WTC11 (cell line): ENCODE measurements at regions not wholly inside any gene's neighbourhood (a gene's known extent, or its start where the extent isn't known, plus 50 kb on each side); places are given as distances from the start of the nearest gene placed in this dataset.

Experiments used
- MXD4 ChIP-seq: fragments of 250-450 bp; sonication (Bioruptor Pico); IDR thresholded peaks from 2 replicates; pipeline ENCODE4 v1.8.0; 2021; ENCODE audit warnings: mild to moderate bottlenecking, moderate library complexity, borderline replicate concordance
- MYBL2 ChIP-seq: sonication (generic); formaldehyde crosslinking; IDR thresholded peaks from 2 replicates; pipeline ENCODE4 v1.8.1; 2023; ENCODE audit warnings: mild to moderate bottlenecking, moderate library complexity, missing genetic modification reagents
- NFATC4 ChIP-seq: fragments of 250-450 bp; sonication (Bioruptor Pico); IDR thresholded peaks from 2 replicates; pipeline ENCODE4 v1.9.0; 2021; ENCODE audit warnings: mild to moderate bottlenecking
- SMAD3 ChIP-seq: sonication (generic); formaldehyde crosslinking; IDR thresholded peaks from 2 replicates; pipeline ENCODE4 v1.8.0; 2022; ENCODE audit warnings: missing genetic modification reagents, mild to moderate bottlenecking, borderline replicate concordance
- SMAD4 ChIP-seq: sonication (generic); formaldehyde crosslinking; IDR thresholded peaks from 2 replicates; pipeline ENCODE4 v1.8.0; 2022; ENCODE audit warnings: mild to moderate bottlenecking, missing genetic modification reagents
- TF ChIP-seq, protein P1 (sequence below): sonication (generic); formaldehyde crosslinking; IDR thresholded peaks from 2 replicates; pipeline ENCODE4 v1.8.0; 2023; ENCODE audit warnings: missing genetic modification reagents, mild to moderate bottlenecking, borderline replicate concordance
- TF ChIP-seq, protein P2 (sequence below): fragments of 250-450 bp; sonication (Bioruptor Pico); IDR thresholded peaks from 2 replicates; pipeline ENCODE4 v1.9.0; 2021; ENCODE audit warnings: mild to moderate bottlenecking
- TF ChIP-seq, protein P3 (sequence below): fragments of 250-450 bp; sonication (Bioruptor Pico); IDR thresholded peaks from 2 replicates; pipeline ENCODE4 v1.9.0; 2021; ENCODE audit warnings: mild to moderate bottlenecking, borderline replicate concordance
- TF ChIP-seq, protein P4 (sequence below): sonication (generic); formaldehyde crosslinking; IDR thresholded peaks from 2 replicates; pipeline ENCODE4 v1.8.1; 2023; ENCODE audit warnings: mild to moderate bottlenecking, missing genetic modification reagents, borderline replicate concordance
- TF ChIP-seq, protein P5 (sequence below): sonication (generic); formaldehyde crosslinking; IDR thresholded peaks from 2 replicates; pipeline ENCODE4 v1.8.0; 2023; ENCODE audit warnings: mild to moderate bottlenecking, missing genetic modification reagents

DNA sequence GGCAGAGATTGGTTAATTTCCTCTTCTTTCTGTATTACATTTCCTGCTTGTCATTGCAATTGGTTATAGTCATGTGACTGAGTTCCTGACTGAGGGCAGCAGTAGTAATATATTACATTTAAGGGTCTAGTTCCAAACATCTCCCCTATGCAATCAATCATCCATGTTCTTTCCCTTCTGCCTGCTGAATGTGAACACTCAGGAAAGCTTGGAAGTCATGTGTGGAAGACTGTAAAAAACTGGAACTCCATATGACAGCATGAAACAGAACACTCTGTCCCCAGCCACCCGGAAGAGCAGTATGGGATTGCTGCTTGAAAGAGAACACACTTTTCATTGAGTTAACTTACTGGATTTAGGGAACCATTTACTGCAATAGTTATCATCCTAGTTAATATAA is 459.7 kb upstream of the SEMA3A start (continued):
- TF ChIP-seq, protein P1, sequence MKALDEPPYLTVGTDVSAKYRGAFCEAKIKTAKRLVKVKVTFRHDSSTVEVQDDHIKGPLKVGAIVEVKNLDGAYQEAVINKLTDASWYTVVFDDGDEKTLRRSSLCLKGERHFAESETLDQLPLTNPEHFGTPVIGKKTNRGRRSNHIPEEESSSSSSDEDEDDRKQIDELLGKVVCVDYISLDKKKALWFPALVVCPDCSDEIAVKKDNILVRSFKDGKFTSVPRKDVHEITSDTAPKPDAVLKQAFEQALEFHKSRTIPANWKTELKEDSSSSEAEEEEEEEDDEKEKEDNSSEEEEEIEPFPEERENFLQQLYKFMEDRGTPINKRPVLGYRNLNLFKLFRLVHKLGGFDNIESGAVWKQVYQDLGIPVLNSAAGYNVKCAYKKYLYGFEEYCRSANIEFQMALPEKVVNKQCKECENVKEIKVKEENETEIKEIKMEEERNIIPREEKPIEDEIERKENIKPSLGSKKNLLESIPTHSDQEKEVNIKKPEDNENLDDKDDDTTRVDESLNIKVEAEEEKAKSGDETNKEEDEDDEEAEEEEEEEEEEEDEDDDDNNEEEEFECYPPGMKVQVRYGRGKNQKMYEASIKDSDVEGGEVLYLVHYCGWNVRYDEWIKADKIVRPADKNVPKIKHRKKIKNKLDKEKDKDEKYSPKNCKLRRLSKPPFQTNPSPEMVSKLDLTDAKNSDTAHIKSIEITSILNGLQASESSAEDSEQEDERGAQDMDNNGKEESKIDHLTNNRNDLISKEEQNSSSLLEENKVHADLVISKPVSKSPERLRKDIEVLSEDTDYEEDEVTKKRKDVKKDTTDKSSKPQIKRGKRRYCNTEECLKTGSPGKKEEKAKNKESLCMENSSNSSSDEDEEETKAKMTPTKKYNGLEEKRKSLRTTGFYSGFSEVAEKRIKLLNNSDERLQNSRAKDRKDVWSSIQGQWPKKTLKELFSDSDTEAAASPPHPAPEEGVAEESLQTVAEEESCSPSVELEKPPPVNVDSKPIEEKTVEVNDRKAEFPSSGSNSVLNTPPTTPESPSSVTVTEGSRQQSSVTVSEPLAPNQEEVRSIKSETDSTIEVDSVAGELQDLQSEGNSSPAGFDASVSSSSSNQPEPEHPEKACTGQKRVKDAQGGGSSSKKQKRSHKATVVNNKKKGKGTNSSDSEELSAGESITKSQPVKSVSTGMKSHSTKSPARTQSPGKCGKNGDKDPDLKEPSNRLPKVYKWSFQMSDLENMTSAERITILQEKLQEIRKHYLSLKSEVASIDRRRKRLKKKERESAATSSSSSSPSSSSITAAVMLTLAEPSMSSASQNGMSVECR (CRISPR knock-in tag), result no peak
- TF ChIP-seq, protein P2, sequence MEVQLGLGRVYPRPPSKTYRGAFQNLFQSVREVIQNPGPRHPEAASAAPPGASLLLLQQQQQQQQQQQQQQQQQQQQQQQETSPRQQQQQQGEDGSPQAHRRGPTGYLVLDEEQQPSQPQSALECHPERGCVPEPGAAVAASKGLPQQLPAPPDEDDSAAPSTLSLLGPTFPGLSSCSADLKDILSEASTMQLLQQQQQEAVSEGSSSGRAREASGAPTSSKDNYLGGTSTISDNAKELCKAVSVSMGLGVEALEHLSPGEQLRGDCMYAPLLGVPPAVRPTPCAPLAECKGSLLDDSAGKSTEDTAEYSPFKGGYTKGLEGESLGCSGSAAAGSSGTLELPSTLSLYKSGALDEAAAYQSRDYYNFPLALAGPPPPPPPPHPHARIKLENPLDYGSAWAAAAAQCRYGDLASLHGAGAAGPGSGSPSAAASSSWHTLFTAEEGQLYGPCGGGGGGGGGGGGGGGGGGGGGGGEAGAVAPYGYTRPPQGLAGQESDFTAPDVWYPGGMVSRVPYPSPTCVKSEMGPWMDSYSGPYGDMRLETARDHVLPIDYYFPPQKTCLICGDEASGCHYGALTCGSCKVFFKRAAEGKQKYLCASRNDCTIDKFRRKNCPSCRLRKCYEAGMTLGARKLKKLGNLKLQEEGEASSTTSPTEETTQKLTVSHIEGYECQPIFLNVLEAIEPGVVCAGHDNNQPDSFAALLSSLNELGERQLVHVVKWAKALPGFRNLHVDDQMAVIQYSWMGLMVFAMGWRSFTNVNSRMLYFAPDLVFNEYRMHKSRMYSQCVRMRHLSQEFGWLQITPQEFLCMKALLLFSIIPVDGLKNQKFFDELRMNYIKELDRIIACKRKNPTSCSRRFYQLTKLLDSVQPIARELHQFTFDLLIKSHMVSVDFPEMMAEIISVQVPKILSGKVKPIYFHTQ (CRISPR knock-in tag), result no peak
- no peak for TF ChIP-seq MXD4 (CRISPR knock-in tag)
- TF ChIP-seq NFATC4 (CRISPR knock-in tag), result no peak
- TF ChIP-seq, protein P3, sequence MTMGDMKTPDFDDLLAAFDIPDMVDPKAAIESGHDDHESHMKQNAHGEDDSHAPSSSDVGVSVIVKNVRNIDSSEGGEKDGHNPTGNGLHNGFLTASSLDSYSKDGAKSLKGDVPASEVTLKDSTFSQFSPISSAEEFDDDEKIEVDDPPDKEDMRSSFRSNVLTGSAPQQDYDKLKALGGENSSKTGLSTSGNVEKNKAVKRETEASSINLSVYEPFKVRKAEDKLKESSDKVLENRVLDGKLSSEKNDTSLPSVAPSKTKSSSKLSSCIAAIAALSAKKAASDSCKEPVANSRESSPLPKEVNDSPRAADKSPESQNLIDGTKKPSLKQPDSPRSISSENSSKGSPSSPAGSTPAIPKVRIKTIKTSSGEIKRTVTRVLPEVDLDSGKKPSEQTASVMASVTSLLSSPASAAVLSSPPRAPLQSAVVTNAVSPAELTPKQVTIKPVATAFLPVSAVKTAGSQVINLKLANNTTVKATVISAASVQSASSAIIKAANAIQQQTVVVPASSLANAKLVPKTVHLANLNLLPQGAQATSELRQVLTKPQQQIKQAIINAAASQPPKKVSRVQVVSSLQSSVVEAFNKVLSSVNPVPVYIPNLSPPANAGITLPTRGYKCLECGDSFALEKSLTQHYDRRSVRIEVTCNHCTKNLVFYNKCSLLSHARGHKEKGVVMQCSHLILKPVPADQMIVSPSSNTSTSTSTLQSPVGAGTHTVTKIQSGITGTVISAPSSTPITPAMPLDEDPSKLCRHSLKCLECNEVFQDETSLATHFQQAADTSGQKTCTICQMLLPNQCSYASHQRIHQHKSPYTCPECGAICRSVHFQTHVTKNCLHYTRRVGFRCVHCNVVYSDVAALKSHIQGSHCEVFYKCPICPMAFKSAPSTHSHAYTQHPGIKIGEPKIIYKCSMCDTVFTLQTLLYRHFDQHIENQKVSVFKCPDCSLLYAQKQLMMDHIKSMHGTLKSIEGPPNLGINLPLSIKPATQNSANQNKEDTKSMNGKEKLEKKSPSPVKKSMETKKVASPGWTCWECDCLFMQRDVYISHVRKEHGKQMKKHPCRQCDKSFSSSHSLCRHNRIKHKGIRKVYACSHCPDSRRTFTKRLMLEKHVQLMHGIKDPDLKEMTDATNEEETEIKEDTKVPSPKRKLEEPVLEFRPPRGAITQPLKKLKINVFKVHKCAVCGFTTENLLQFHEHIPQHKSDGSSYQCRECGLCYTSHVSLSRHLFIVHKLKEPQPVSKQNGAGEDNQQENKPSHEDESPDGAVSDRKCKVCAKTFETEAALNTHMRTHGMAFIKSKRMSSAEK (CRISPR knock-in tag), result no peak
- TF ChIP-seq, protein P4, sequence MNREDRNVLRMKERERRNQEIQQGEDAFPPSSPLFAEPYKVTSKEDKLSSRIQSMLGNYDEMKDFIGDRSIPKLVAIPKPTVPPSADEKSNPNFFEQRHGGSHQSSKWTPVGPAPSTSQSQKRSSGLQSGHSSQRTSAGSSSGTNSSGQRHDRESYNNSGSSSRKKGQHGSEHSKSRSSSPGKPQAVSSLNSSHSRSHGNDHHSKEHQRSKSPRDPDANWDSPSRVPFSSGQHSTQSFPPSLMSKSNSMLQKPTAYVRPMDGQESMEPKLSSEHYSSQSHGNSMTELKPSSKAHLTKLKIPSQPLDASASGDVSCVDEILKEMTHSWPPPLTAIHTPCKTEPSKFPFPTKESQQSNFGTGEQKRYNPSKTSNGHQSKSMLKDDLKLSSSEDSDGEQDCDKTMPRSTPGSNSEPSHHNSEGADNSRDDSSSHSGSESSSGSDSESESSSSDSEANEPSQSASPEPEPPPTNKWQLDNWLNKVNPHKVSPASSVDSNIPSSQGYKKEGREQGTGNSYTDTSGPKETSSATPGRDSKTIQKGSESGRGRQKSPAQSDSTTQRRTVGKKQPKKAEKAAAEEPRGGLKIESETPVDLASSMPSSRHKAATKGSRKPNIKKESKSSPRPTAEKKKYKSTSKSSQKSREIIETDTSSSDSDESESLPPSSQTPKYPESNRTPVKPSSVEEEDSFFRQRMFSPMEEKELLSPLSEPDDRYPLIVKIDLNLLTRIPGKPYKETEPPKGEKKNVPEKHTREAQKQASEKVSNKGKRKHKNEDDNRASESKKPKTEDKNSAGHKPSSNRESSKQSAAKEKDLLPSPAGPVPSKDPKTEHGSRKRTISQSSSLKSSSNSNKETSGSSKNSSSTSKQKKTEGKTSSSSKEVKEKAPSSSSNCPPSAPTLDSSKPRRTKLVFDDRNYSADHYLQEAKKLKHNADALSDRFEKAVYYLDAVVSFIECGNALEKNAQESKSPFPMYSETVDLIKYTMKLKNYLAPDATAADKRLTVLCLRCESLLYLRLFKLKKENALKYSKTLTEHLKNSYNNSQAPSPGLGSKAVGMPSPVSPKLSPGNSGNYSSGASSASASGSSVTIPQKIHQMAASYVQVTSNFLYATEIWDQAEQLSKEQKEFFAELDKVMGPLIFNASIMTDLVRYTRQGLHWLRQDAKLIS (CRISPR knock-in tag), result no peak
- no peak for TF ChIP-seq MYBL2 (CRISPR knock-in tag)
- TF ChIP-seq, protein P5, sequence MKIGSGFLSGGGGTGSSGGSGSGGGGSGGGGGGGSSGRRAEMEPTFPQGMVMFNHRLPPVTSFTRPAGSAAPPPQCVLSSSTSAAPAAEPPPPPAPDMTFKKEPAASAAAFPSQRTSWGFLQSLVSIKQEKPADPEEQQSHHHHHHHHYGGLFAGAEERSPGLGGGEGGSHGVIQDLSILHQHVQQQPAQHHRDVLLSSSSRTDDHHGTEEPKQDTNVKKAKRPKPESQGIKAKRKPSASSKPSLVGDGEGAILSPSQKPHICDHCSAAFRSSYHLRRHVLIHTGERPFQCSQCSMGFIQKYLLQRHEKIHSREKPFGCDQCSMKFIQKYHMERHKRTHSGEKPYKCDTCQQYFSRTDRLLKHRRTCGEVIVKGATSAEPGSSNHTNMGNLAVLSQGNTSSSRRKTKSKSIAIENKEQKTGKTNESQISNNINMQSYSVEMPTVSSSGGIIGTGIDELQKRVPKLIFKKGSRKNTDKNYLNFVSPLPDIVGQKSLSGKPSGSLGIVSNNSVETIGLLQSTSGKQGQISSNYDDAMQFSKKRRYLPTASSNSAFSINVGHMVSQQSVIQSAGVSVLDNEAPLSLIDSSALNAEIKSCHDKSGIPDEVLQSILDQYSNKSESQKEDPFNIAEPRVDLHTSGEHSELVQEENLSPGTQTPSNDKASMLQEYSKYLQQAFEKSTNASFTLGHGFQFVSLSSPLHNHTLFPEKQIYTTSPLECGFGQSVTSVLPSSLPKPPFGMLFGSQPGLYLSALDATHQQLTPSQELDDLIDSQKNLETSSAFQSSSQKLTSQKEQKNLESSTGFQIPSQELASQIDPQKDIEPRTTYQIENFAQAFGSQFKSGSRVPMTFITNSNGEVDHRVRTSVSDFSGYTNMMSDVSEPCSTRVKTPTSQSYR (CRISPR knock-in tag), result no peak
- no peak for TF ChIP-seq SMAD3
- no peak for TF ChIP-seq SMAD4 (CRISPR knock-in tag)
